ENCODE measurements at regions not wholly inside any gene's neighbourhood (a gene's known extent, or its start where the extent isn't known, plus 50 kb on each side); places are given as distances from the start of the nearest gene placed in this dataset.

GRCh38 chr13:88107570-88107969 is 436.4 kb downstream of the SLITRK5 start:
- TF ChIP-seq RCOR1 (IDR thresholded peaks at IDR 0.05; ENCODE audit: insufficient replicate concordance, low read length): no peak
- TF ChIP-seq SMC3 (IDR thresholded peaks at IDR 0.05; ENCODE audit: low read depth, low read length): no peak
- no peak for TF ChIP-seq POLR2A (IDR thresholded peaks at IDR 0.05; ENCODE audit: low read depth, low read length)
- no peak for TF ChIP-seq MAFK (IDR thresholded peaks at IDR 0.05; ENCODE audit: low read depth, low read length)
- no peak for TF ChIP-seq USF2 (IDR thresholded peaks at IDR 0.05; ENCODE audit: low read depth, low read length)
- no peak for TF ChIP-seq FOS (IDR thresholded peaks at IDR 0.05; ENCODE audit: low read depth, low read length)
- no peak for TF ChIP-seq CTCF (conservative IDR thresholded peaks at IDR 0.05; ENCODE audit: low read depth, low read length)
- 60% methylated on average over 1 of the region's 6 CpGs; no CpG with 5 or more reads in 1 of the 2 experiments for WGBS, 2 experiments (ENCODE audit: extremely low coverage in 2 of 2, insufficient read length in 1 of 2)
- Histone ChIP-seq H3K27me3 (ENCODE audit: control insufficient read depth, insufficient read depth, low read length) (no peaks in the 10 kb centered on the region), H3K4me3 (ENCODE audit: insufficient read depth, low read depth, low read length) (no peak overlapping the region), H3K9me1 (ENCODE audit: insufficient read depth, low read length) (no peaks in the 10 kb centered on the region), H3K23ac (ENCODE audit: low read depth, low read length) (no peak overlapping the region), H3K4me1 (ENCODE audit: control insufficient read depth, insufficient read depth, low read length) (no peaks in the 10 kb centered on the region), H3K9me3 (ENCODE audit: control insufficient read depth, insufficient read depth, low read length) (no peaks in the 10 kb centered on the region; the same call in 1 of the 2 replicates), H2AK5ac (ENCODE audit: low read depth, low read length) (no peak overlapping the region), H4K5ac (ENCODE audit: low read depth, low read length) (no peak overlapping the region), H3K36me3 (ENCODE audit: control insufficient read depth, insufficient read depth, low read length) (no peaks in the 10 kb centered on the region), H3K4ac (ENCODE audit: low read depth, low read length) (no peak overlapping the region), H4K20me1 (ENCODE audit: insufficient read depth, low read length) (no peaks in the 10 kb centered on the region), H2AK9ac (replicated peaks; ENCODE audit: low read depth, low read length, poor library complexity) (no peak overlapping the region), H2AFZ (replicated peaks; ENCODE audit: low read length, poor library complexity) (no peak overlapping the region), H3K9ac (ENCODE audit: low read depth, low read length) (no peak overlapping the region), H2BK15ac (ENCODE audit: low read depth, low read length) (no peak overlapping the region), H4K91ac (ENCODE audit: insufficient read depth, low read depth, low read length) (no peak overlapping the region), H3K18ac (ENCODE audit: low read depth, low read length) (no peak overlapping the region), H4K8ac (ENCODE audit: low read depth in 2 of 2, low read length in 2 of 2) (no peak overlapping the region), H3K4me2 (ENCODE audit: low read depth, low read length) (no peak overlapping the region), H3K79me1 (ENCODE audit: low read depth in 1 of 2, low read length in 2 of 2) (no peaks in the 10 kb centered on the region), H2BK5ac (ENCODE audit: low read depth, low read length, poor library complexity, severe bottlenecking) (no peak overlapping the region), H2BK20ac (ENCODE audit: low read depth, low read length) (no peak overlapping the region), H2BK120ac (ENCODE audit: low read depth, low read length) (no peak overlapping the region), H3K56ac (ENCODE audit: extremely low read depth, insufficient read depth, low read length) (no peak overlapping the region), H3K14ac (replicated peaks; ENCODE audit: low read depth, low read length) (no peak overlapping the region), H3K27ac (ENCODE audit: insufficient read depth, low read length) (no peak overlapping the region)
- in situ Hi-C loops (cut with MboI; ENCODE audit: low sequenced_read_pairs): no loop called here
- ChIA-PET POLR2A (ENCODE audit: unreplicated experiment) (no interaction called here), CTCF (interaction anchor here (0.7 kb wide), 1 partner anchor 80 kb away, joined by 3 read pairs; no protein-coding TSS in a partner anchor)
- BruUV-seq (replicated peaks): no TSS peak
- dilution Hi-C loops (cut with HindIII; ENCODE audit: low sequenced_read_pairs, unreplicated experiment): no loop called here
- no peak for DNase-seq
- intact Hi-C loops (cut with micrococcal nuclease): no loop called here
- ATAC-seq (ENCODE audit: low read depth): no peak

Data from IMR-90 (cell line).